CD1c-positive myeloid dendritic cell (primary cell): ENCODE measurements at regions not wholly inside any gene's neighbourhood (a gene's known extent, or its start where the extent isn't known, plus 50 kb on each side); places are given as distances from the start of the nearest gene placed in this dataset.
"Not testable (repeated sequence)": the region's sequence is repeated elsewhere in the genome, so short reads cannot be mapped to it uniquely, and the experiment has no call there.

Source experiments
- DNase-seq: peaks from one replicate; pipeline ENCODE4 v3.0.0-alpha.2; 2016; ENCODE audit errors: extremely low spot score

GRCh38 chr4:38279650-38280322 is 319.6 kb downstream of the PTTG2 start:
- DNase-seq: no peak

GRCh38 chr4:38280323-38280706 is 320.1 kb downstream of the PTTG2 start:
- no peak for DNase-seq

GRCh38 chr4:38281371-38282071 is 321.3 kb downstream of the PTTG2 start:
- DNase-seq: no peak

DNA sequence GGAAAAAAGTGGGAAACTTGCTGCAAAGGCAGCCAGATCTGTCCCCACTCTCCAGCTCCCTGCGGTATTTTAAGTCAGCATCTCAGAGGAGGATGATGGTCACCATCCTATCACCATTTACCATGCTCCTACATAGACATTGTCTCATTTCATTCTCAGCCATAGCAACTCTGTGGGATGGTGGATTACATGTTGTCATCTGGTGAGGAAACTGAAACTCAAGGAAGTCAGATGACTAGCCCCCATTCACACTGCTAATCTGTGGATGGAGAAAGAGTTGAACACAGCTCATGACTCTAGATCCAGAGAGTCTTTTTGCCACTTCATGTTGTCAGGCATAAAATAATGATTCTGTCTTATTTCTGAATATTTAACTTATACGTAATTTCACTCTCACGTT is 323.5 kb downstream of the PTTG2 start:
- peak; percentile 6 for DNase-seq

- no peak for DNase-seq
Observed at GRCh38 chr4:38284294-38285030, 324.3 kb downstream of the PTTG2 start.

GRCh38 chr4:38287101-38287851 is 327.1 kb downstream of the PTTG2 start:
- no peak for DNase-seq

DNA sequence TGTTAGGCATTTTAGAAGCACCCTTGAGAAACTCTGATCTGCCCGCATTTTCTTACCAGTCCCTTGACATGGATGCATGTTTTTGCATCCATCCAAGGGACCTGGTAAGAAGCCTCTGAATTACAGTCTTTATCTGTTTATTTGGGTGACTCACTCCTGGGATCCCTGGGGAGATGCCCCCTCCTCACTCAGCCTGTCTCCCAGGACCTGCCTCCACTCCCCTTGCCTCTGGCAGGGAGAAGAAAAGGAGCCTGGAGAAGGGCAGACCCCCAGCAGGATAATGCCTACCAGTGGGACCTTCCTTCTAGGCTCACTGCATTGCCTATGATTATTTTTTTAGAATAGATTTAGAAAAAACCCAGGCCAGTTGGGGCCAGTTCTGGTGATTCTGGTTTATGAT is 329.4 kb downstream of the PTTG2 start:
- DNase-seq: no peak

GRCh38 chr4:38290366-38290765 is 330.2 kb downstream of the PTTG2 start:
- no peak for DNase-seq

GRCh38 chr4:38290914-38291313 is 330.7 kb downstream of the PTTG2 start:
- DNase-seq: no peak

GRCh38 chr4:38292529-38292928 is 332.3 kb downstream of the PTTG2 start:
- no peak for DNase-seq

- DNase-seq: no peak
Observed at GRCh38 chr4:38294238-38294637, 334.0 kb downstream of the PTTG2 start.

DNA sequence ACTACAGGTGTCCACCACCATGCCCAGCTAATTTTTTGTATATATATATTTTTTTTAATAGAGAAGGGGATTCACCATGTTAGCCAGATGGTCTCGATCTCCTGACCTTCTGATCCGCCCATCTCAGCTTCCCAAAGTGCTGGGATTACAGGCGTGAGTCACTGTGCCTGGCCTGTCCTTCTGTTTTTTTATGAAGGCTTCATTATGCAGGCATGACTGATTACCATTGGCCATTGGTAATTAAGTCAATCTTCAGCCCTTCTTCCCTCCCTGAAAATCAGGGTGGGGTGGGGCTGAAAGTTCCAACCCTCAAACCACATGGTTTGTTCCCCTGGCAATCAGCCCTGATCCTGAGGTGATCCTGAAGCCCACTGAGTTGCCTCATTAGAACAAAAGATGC is 336.9 kb downstream of the PTTG2 start:
- no peak for DNase-seq

DNA sequence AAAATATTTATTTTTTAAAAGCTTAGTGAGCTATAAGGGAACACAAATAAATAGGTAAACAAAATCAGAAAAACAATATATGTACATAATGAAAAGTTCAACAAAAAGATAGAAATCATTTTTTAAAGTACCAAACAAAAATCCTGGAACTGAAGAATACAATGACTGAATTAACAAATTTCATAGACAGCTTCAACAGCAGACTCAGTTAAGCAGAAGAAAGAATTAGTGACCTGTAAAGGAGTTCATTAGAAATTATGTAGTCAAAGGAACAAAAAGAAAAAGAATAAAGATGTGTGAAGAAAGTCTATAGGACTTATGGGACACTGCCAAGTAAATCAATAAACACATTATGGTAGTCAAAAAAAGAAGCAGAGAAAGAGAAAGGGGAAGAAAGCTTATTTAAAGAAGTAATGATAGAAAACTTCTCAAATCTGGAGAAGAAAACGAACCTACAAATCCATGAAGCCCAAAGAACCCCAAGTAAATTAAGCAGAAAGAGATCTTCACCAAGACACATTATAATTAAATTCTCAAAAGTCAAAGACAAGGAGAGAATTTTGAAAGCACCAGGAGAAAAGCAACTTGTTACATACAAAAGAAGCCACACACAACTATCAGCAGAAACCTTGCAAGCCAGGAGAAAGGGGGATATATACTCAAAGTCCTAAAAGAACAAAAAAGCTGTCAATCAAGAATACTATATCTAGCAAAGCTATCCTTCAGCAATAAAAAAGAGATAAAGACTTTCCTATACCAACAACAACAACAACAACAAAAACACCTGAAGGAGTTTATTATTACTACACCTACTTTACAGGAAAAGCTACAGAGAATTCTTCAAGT is 338.9 kb downstream of the PTTG2 start:
- DNase-seq: no peak

- no peak for DNase-seq
Observed at GRCh38 chr4:38302910-38303309, 342.7 kb downstream of the PTTG2 start.

DNA sequence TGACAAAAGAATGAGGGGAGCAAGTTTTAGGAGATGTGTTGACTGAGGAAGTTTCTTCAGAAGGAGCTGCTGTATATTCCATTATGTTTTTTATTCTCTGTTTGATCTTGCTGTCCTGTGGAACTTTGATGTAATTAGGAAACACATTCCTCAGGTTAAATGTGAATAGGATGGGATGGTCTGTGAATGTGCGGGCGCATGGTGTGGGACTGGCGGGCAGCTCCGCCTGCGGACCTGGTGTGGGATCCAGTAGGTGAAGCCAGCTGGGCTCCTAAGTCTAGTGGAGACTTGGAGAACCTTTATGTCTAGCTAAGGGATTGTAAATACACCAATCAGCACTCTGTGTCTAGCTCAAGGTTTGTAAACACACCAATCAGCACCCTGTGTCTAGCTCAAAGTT is 344.3 kb downstream of the PTTG2 start:
- not testable (repeated sequence) for DNase-seq

DNA sequence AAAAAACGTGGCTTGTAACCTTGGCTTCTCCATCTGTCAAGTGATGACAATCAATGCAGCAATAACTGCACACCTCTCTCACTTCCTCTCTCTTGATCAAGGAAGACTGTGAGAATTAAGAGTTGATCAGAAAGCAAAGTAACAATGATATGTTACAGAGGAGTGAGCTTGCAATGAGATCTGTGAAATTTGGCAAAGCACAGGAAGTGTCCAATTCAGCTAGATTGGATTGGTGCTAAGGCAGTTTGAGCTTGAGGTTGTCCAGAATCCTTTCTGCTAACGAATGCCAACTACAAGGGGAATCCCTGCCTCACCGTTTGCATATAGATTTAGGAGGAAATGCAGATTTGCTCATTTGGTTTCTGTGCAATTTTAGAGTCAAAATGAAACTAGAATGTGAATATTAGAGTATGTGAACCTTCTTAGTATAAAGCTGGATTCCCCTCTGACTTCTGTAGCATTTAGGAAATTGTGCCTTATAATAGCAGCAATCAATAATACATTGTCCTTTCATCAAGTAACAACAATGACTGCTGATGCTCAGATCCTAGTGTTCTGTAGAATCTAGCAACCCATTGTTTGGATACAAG is 346.4 kb downstream of the PTTG2 start:
- peak; percentile 35 for DNase-seq

GRCh38 chr4:38308728-38309311 is 348.6 kb downstream of the PTTG2 start:
- no peak for DNase-seq

DNA sequence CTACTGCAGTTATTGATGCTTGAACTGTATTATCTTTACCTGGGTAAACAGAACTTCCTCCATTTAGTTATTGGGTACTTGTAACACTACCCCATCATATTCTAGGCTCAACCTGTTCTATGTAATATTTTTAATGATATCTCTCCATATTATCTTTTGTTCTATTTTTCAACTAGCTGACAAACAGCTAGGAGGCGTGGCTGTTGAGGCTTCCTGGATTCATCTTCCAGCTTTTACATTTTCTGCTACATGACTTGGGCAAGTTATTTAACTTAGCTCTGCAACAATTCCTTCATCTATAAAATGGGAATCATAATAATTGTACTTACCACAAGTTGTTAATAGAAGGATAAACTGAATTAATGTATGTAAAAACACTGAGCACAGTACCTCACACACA is 349.3 kb downstream of the PTTG2 start:
- no peak for DNase-seq

DNA sequence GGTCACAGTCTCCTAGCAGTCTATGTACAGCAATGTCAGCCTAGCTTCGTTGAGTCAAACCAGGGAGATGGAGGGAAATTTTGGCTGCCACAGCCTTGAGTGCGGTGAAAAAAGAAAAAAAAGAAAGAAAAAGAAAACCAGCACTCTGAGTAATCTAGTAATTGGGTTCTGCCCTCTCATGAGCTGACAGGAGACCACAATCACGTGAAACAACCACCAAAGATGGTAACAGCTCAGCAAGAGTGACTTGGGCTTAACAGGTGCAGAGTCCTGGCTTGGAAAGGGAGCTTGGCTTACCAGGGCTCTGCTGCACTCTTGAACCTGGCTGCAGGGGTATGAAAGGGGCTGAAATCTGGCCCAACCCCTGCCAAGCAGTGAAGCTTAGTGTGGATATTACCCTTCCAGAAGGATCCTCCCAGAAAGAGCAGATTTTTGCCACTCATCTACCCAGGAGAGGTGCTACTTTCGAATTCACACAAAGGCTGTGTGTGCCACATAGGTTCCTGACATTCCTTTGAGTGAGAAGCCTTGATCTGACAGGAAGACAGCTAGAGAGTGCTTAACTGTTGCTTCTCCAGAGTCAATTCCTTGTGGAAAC is 350.3 kb downstream of the PTTG2 start:
- DNase-seq: peak; percentile 50

- no peak for DNase-seq
Observed at GRCh38 chr4:38311495-38312126, 351.4 kb downstream of the PTTG2 start.
